HG02678 (cell line): ENCODE measurements at regions not wholly inside any gene's neighbourhood (a gene's known extent, or its start where the extent isn't known, plus 50 kb on each side); places are given as distances from the start of the nearest gene placed in this dataset.

Source experiments
- ATAC-seq: cut with Tn5 transposase; IDR thresholded peaks from one replicate; pipeline ENCODE4 v1.9.1; 2021; ENCODE audit warnings: mild to moderate bottlenecking, moderate library complexity; ENCODE audit not compliant: unreplicated experiment

- no peak for ATAC-seq
Measured at GRCh38 chr5:2278825-2279456, 396.2 kb upstream of the IRX4 start.

- ATAC-seq = no peak
Measured at GRCh38 chr5:2277886-2278285, 395.2 kb upstream of the IRX4 start.

- ATAC-seq = no peak
Measured at GRCh38 chr5:2276101-2276500, 393.4 kb upstream of the IRX4 start.

- ATAC-seq = no peak
Measured at GRCh38 chr5:2272755-2273154, 390.0 kb upstream of the IRX4 start.

GRCh38 chr5:2272039-2272438 lies 389.3 kb upstream of the IRX4 start:
- ATAC-seq = no peak

GRCh38 chr5:2271316-2271715 lies 388.6 kb upstream of the IRX4 start:
- ATAC-seq = no peak

- ATAC-seq = no peak
Measured at GRCh38 chr5:2270467-2270866, 387.7 kb upstream of the IRX4 start.

- ATAC-seq = no peak
Measured at GRCh38 chr5:2269656-2270055, 386.9 kb upstream of the IRX4 start.

GRCh38 chr5:2267991-2268390 lies 385.3 kb upstream of the IRX4 start:
- ATAC-seq = no peak

GRCh38 chr5:2266641-2267240 lies 384.0 kb upstream of the IRX4 start:
- ATAC-seq = no peak

- no peak for ATAC-seq
Measured at GRCh38 chr5:2265341-2265740, 382.6 kb upstream of the IRX4 start.

GRCh38 chr5:2263763-2264162 lies 381.0 kb upstream of the IRX4 start:
- ATAC-seq = no peak

- ATAC-seq = no peak
Measured at GRCh38 chr5:2262620-2263019, 379.9 kb upstream of the IRX4 start.

GRCh38 chr5:2261004-2261703 lies 378.4 kb upstream of the IRX4 start:
- ATAC-seq = no peak

- no peak for ATAC-seq
Measured at GRCh38 chr5:2260211-2261003, 377.7 kb upstream of the IRX4 start.

GRCh38 chr5:2259494-2260107 lies 376.9 kb upstream of the IRX4 start:
- ATAC-seq = no peak

GRCh38 chr5:2258861-2259260 lies 376.1 kb upstream of the IRX4 start:
- ATAC-seq = no peak

- ATAC-seq = no peak
Measured at GRCh38 chr5:2257326-2258244, 374.9 kb upstream of the IRX4 start.

GRCh38 chr5:2256691-2257280 lies 374.1 kb upstream of the IRX4 start:
- no peak for ATAC-seq
